Muscle layer of duodenum (tissue), 2 donors: ENCODE measurements at regions not wholly inside any gene's neighbourhood (a gene's known extent, or its start where the extent isn't known, plus 50 kb on each side); places are given as distances from the start of the nearest gene placed in this dataset.
"Not testable (repeated sequence)": the region's sequence is repeated elsewhere in the genome, so short reads cannot be mapped to it uniquely, and the experiment has no call there.

Experiments used
- H3K27ac ChIP-seq: one replicate; pipeline ENCODE4 v1.7.0; 2013; ENCODE audit warnings: mild to moderate bottlenecking, low read length
- H3K27me3 ChIP-seq: one replicate; pipeline ENCODE4 v1.7.0; 2013; ENCODE audit warnings: low read depth, mild to moderate bottlenecking, control low read depth, low read length
- H3K36me3 ChIP-seq, 2 donors: one replicate each; pipeline ENCODE4 v1.7.0; 2013; ENCODE audit warnings: low read length in 2 of 2, control low read depth in 1 of 2, mild to moderate bottlenecking in 1 of 2; ENCODE audit not compliant: insufficient read depth in 2 of 2, control insufficient read depth in 1 of 2
- H3K4me1 ChIP-seq, 2 donors: one replicate each; pipeline ENCODE4 v1.7.0; 2013; ENCODE audit warnings: low read length in 2 of 2, mild to moderate bottlenecking in 2 of 2, control low read depth in 1 of 2, moderate library complexity in 1 of 2; ENCODE audit not compliant: insufficient read depth in 2 of 2, control insufficient read depth in 1 of 2
- H3K4me3 ChIP-seq, 2 donors: one replicate each; pipeline ENCODE4 v1.7.0; 2013; ENCODE audit warnings: low read length in 2 of 2, low read depth in 1 of 2, mild to moderate bottlenecking in 1 of 2
- H3K9me3 ChIP-seq, 2 donors: one replicate each; pipeline ENCODE4 v1.7.0; 2013; ENCODE audit warnings: low read length in 2 of 2, control low read depth in 1 of 2, mild to moderate bottlenecking in 1 of 2; ENCODE audit not compliant: control insufficient read depth in 1 of 2
- donor health status: healthy.

DNA sequence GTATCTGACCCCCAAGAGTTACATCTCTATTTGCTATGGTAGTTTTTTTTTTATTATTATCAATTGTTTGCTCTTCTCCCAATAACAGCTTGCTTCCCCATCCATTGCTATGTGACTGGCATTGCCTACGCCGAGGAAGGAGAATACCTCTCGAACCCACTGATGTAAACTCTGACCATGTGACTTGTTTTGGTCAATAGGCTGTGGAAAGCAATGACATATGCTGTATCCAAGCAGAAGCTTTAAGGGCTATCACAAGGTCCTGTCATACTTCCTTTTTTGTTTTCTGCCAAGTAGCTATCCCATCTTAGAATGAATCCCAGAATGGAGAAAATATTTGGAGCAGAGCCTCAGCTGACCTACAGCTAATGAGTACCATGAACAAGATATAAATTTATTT lies 111.0 kb upstream of the FRMD4B start:
- H3K4me1 ChIP-seq, result no peaks in the 10 kb centered on the region
- H3K9me3 ChIP-seq, result no peaks in the 10 kb centered on the region
- H3K27ac ChIP-seq, result no peak overlapping the region
- H3K27me3 ChIP-seq, result no peaks in the 10 kb centered on the region
- H3K36me3 ChIP-seq, result no peaks in the 10 kb centered on the region
- H3K4me3 ChIP-seq, result no peak overlapping the region

GRCh38 chr3:69494185-69494584 lies 108.3 kb upstream of the FRMD4B start:
- Histone ChIP-seq H3K4me3 (no peak overlapping the region), H3K27ac (no peak overlapping the region), H3K36me3 (no peaks in the 10 kb centered on the region), H3K27me3 (no peaks in the 10 kb centered on the region), H3K9me3 (no peaks in the 10 kb centered on the region), H3K4me1 (no peaks in the 10 kb centered on the region)

- no peak overlapping the region for H3K4me3 ChIP-seq
- no peaks in the 10 kb centered on the region for H3K36me3 ChIP-seq
- no peaks in the 10 kb centered on the region for H3K4me1 ChIP-seq
- H3K9me3 ChIP-seq, result no peaks in the 10 kb centered on the region
- H3K27ac ChIP-seq, result no peak overlapping the region
- no peaks in the 10 kb centered on the region for H3K27me3 ChIP-seq
Measured at GRCh38 chr3:69493157-69493556, 107.3 kb upstream of the FRMD4B start.

- no peaks in the 10 kb centered on the region for H3K27me3 ChIP-seq
- no peaks in the 10 kb centered on the region for H3K9me3 ChIP-seq
- H3K4me3 ChIP-seq, result no peak overlapping the region
- H3K36me3 ChIP-seq, result no peaks in the 10 kb centered on the region
- no peak overlapping the region for H3K27ac ChIP-seq
- H3K4me1 ChIP-seq, result no peaks in the 10 kb centered on the region
Measured at GRCh38 chr3:69491975-69492374, 106.1 kb upstream of the FRMD4B start.

DNA sequence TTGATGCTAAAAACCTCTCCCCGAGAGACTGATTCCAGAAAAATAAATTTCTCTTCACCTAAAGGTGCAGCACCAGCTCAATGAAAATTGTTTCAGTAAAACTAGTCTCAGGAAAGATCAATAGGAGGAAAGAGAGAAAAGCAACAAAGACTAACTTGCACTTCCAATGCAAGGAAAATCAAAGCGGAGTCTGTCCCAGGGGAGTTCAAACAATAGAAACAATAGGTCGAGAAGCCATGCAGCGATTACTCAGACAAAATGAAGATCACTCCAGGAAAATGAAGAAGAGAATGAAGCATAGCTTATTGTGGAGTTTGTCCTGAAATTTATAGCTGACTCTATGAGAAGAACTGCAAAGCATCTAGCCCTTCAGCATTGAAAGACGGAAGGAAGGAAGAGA lies 105.1 kb upstream of the FRMD4B start:
- Histone ChIP-seq H3K9me3 (no peaks in the 10 kb centered on the region), H3K4me3 (no peak overlapping the region), H3K27ac (no peak overlapping the region), H3K27me3 (no peaks in the 10 kb centered on the region), H3K36me3 (no peaks in the 10 kb centered on the region), H3K4me1 (no peaks in the 10 kb centered on the region)

DNA sequence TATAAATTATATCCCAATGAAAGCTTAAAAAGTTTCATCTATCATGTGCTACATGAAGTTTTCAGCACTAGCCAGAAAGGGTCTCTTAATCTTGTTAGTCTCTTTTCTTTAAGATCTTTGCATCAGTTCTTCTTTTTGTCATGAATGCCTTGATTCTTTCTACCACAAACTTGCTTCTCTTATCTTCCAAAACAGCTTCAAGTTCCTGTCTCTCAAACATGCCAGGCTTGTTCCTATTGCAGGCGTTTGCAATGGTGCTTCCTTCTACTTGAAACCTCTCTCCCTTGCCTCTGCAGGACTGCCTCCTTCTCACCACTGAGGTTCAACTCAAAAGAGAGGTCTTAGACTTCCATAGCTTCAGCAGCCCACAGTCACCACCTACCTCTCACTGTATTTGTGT lies 104.3 kb upstream of the FRMD4B start:
- Histone ChIP-seq H3K27ac (no peak overlapping the region), H3K4me3 (no peak overlapping the region), H3K4me1 (no peaks in the 10 kb centered on the region), H3K9me3 (no peaks in the 10 kb centered on the region), H3K27me3 (no peaks in the 10 kb centered on the region), H3K36me3 (no peaks in the 10 kb centered on the region)

DNA sequence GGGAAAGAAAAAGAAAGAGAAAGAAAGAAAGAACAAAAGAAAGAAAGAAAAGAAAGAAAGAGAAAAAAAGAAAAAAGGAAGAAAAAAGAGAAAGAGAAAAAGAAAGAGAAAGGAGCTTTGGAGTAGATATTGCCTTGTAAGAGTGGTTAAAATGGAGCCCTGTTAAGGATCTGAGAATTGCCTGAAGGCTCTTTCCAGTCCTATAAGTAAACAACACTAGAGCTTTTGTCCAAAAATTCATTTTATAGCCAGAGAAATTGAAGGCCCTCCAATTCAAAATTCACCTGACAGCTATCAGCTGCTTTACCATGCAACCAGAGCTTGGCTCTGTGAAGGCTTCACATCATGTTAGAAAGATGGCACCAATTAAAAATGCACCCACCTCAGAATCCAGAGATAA lies 102.1 kb upstream of the FRMD4B start:
- no peaks in the 10 kb centered on the region for H3K9me3 ChIP-seq
- no peak overlapping the region for H3K27ac ChIP-seq
- H3K36me3 ChIP-seq, result no peaks in the 10 kb centered on the region
- H3K4me3 ChIP-seq, result no peak overlapping the region
- no peaks in the 10 kb centered on the region for H3K4me1 ChIP-seq
- no peaks in the 10 kb centered on the region for H3K27me3 ChIP-seq

DNA sequence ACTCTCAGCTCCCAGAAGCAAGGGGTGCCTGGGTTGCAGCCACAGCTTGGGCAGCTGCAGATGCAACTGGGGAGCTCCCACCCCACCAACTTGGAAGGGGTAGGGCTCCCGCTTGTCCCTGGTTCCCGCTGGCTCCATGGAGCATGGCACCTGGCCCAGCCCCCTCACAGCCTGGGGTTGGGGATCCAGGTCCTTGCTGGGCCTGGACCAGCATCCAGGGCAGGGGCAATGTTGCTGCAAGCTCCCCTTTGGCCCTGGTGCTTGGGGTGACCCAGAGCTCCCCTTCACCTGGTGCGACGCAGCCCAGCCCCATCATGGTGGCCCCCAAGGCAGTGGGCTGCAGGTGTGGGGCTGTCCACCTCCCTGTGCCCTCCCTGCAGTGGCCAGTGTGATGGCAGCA lies 99.6 kb upstream of the FRMD4B start:
- H3K9me3 ChIP-seq, result no peaks in the 10 kb centered on the region
- H3K4me1 ChIP-seq, result no peaks in the 10 kb centered on the region
- no peak overlapping the region for H3K27ac ChIP-seq
- no peaks in the 10 kb centered on the region for H3K27me3 ChIP-seq
- H3K36me3 ChIP-seq, result no peaks in the 10 kb centered on the region
- no peak overlapping the region for H3K4me3 ChIP-seq

DNA sequence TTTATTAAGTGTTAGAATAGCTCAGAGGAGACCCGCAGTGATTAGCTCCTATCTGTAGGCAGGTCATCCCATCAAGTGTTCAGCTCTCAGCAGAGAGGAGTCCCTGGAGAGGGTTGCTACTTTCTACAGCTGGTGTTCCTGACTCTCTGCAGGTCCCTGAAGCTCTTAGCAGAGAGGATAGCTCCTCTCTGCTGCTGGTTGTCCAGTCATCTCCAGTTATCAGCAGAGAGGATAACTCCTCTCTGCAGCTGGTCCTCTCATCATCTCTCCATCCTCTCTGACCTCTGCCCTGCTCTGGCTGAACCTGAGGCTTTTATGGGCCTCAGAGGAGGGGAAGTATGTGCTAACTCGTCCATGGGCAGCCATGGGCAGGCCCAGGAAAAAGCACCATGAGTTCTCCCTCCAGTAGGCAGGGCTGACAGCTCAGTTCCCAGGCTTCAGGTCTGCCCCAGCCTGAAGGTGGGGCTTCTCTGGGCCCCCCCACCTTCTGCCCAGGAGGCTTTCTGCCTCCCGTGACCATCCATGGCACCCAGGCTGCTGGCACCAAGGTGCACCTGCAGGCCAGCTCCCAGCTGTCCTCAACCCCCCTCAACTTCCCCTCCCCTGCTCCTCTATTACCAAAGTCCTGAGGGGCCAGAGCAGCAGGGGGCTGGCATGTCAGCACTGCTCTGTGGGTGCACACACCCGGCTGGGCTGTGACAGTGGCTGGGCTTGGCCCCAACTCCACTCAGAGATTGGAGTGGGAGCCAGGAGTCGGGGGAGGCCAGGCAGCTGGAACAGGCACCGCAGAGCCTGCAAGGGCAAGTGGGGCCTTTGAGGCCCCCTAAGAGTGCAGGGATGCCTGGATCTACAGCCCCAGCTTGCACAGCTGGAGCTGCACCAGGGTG lies 98.9 kb upstream of the FRMD4B start:
- H3K27ac ChIP-seq, result no peak overlapping the region
- no peaks in the 10 kb centered on the region for H3K9me3 ChIP-seq
- no peak overlapping the region for H3K4me3 ChIP-seq
- no peaks in the 10 kb centered on the region for H3K36me3 ChIP-seq
- H3K4me1 ChIP-seq, result no peaks in the 10 kb centered on the region
- no peaks in the 10 kb centered on the region for H3K27me3 ChIP-seq

- H3K27me3 ChIP-seq, result no peaks in the 10 kb centered on the region
- no peak overlapping the region for H3K27ac ChIP-seq
- no peaks in the 10 kb centered on the region for H3K36me3 ChIP-seq
- H3K4me1 ChIP-seq, result no peaks in the 10 kb centered on the region
- H3K9me3 ChIP-seq, result no peaks in the 10 kb centered on the region
- H3K4me3 ChIP-seq, result no peak overlapping the region
Measured at GRCh38 chr3:69483449-69483848, 97.6 kb upstream of the FRMD4B start.

- H3K27ac ChIP-seq, H3K36me3 ChIP-seq, H3K4me3 ChIP-seq, H3K27me3 ChIP-seq, H3K4me1 ChIP-seq, H3K9me3 ChIP-seq: not testable (repeated sequence)
Measured at GRCh38 chr3:69480986-69481385, 95.1 kb upstream of the FRMD4B start.

DNA sequence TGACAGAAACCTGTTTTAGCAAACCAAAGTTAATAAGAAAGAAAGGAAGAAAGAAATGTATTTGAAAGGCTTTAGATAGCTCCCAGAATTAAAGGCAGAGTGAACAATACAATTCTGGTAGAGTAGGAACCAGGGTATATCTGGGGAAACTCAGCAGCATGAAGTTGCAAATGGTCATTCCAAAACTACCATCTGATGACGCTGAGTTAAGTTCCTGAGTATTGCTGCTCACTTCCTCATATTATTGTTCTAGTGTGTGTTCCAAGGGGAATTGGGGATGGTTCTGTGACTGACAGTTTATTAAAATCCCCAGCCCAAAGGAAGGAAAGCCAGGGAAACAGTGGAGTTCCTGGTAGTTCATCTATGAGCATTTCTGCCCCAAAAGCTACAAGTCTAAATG lies 88.3 kb upstream of the FRMD4B start:
- H3K36me3 ChIP-seq, result no peaks in the 10 kb centered on the region
- no peak overlapping the region for H3K27ac ChIP-seq
- H3K27me3 ChIP-seq, result no peaks in the 10 kb centered on the region
- no peaks in the 10 kb centered on the region for H3K4me1 ChIP-seq
- no peak overlapping the region for H3K4me3 ChIP-seq
- no peaks in the 10 kb centered on the region for H3K9me3 ChIP-seq
